ENCODE measurements at regions not wholly inside any gene's neighbourhood (a gene's known extent, or its start where the extent isn't known, plus 50 kb on each side); places are given as distances from the start of the nearest gene placed in this dataset.

GRCh38 chr21:25422610-25423608 is 184.4 kb downstream of the MRPL39 start:
- DNase-seq (ENCODE audit: low read depth): no peak

GRCh38 chr21:25421321-25422028 is 185.8 kb downstream of the MRPL39 start:
- peak; percentile 62 for DNase-seq (ENCODE audit: low read depth)

GRCh38 chr21:25420831-25421230 is 186.4 kb downstream of the MRPL39 start:
- no peak for DNase-seq (ENCODE audit: low read depth)

DNA sequence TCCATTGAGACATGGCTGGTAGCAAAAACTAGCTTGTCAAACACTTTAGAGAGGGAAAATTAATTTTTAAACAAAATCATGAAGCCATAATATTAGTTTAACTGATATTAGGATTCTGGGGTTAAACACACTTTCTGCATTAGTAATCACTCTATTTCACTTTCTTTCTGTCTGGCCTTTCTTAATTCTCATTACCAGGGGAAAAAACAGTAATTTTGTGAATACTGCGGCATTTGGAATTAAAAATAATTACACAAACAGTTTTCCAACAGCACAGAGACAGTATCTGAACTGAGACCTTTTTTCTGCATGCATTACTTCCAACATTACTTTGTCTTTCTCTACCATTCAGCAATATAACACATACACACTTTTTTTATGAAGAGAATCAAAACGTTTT is 190.6 kb downstream of the MRPL39 start:
- DNase-seq (ENCODE audit: low read depth): no peak

- DNase-seq (ENCODE audit: low read depth): no peak
These were observed 195.2 kb downstream of the MRPL39 start for GRCh38 chr21:25412100-25412499.

DNA sequence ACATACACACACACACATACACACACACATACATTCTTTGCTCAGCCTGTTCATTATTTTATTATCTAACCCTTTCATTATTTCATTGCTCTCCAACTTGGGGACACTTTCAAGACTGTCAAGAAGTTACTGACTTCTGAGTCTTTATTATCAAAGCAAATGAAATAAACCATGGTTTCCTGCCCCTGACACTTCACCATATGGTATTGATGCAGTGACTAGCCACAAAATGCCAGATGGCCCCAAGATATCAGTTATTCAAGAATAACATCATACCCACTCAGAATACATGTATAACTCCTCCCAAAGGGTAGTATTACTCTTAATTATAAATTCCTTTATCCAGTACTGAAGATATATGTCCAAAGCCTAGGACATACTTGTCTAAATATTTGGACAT is 197.3 kb downstream of the MRPL39 start:
- DNase-seq (ENCODE audit: low read depth): no peak

DNA sequence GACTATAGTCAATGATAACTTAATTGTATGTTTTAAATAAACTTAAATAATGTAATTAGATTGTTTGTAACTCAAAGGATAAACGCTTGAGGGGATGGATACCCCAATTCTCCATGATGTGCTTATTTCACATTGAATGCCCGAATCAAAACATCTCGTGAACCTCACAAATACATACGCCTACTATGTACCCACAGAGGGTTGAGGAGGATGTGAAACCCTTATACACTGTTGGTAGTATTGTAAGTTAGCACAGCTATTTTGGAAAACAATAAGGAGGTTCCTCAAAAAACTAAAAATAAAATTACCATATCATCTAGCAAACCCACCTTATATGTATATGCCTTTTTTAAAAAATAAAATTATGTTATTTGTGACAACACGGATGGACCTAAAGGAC is 198.6 kb downstream of the MRPL39 start:
- no peak for DNase-seq (ENCODE audit: low read depth)

DNA sequence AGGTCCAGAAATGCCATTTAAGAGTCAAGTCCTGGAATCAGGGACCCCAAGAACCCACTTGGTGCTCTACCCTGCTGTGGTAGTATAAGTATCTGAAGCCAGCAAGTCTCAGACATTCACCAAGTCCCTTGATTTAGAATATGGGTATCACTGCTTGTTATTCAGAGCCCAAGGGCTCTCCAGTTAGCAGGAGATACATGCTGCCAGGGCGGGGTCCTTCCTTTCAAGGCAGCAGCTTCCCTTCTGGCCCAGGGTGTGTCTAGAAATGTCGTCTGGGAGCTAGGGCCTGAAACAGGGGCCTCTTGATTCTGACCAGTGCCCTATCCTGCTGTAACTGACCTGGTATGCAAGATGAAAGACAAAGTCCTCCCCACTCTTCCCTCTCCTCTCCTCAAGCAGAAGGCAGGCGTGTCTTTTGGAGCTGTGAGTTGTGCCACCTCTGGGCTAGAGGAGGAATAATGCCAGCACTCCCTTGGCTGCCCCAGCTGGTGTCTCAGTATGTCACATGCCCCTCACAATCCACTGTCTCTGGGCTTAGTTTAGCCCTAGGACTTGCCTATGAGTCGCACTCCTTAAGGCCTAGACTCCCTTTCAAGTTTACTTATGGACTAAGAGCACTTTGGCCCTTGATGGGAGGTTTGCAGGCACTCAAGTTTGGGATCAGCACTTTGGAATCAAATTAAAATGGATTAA is 200.2 kb downstream of the MRPL39 start:
- no peak for DNase-seq (ENCODE audit: low read depth)

GRCh38 chr21:25405984-25406383 is 201.3 kb downstream of the MRPL39 start:
- no peak for DNase-seq (ENCODE audit: low read depth)

DNA sequence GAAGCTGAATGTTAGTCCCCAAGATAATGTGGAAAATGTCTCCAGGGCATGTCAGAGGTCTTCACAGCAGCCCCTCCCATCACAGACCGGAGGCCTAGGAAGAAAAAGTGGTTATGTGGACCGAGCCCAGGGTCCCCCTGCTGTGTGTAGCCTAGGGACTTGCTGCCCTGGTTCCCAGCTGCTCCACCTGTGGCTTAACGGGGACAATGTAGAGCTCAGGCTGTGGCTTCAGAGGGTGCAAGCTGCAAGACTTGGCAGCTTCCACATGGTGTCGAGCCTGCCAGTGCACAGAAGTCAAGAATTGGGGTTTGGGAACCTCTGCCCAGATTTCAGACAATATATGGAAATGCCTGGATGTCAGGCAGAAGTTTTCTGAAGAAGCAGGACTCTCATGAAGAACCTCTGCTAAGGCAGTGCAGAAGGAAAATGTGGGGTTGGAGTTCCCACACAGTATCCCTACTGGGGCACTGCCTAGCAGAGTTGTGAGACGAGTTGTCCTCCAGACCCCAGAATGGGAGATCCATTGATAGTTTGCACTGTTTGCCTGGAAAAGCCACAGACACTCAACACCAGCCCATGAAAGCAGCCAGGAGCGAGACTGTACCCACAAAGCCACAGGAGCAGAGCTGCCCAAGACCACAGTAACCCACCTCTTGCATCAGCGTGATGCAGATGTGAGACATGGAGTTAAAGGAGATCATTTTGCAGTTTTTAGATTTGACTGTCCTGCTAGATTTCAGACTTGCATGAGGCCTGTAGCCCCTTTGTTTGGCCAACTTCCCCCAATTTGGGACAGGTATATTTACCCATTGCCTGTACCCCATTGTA is 204.9 kb downstream of the MRPL39 start:
- no peak for DNase-seq (ENCODE audit: low read depth)

DNA sequence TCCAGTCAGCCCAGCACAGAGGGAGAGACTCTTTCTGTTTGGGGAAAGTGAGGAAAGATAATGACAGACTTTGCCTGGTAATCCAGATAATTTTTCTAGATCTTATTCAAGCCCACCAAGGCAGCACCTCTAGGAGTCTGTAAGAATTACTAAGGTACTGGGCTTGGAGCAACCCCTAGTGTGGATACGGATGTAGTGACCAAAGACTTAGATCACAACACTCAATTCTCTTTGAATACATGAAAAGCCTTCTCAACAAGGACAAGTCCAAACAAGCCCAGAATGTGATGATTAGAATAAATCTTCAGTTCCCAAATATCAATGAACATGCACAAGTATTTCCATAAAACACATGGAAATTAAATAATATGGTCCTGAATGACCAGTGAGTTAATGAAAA is 206.9 kb downstream of the MRPL39 start:
- DNase-seq (ENCODE audit: low read depth): no peak

DNA sequence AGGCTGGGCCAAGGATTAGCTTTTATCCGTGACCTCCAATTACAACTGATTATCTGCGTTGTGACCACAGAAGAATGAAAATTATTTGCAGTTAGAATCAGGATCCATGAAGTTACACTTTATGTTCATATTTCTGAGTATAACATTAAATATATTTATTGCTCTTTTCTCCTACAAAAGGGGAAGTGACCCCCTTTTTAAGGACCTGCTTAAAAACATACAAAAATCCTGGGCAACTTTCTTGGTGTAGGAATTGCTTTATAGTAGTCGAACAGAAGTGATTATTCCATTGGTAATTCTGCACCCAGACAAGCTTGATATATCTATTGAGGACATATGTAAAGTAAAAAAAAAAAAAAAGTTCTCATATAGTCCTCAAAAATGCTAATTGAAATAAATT is 208.7 kb downstream of the MRPL39 start:
- DNase-seq (ENCODE audit: low read depth): no peak

GRCh38 chr21:25396135-25396711 is 211.1 kb downstream of the MRPL39 start:
- DNase-seq (ENCODE audit: low read depth): peak; percentile 18

DNA sequence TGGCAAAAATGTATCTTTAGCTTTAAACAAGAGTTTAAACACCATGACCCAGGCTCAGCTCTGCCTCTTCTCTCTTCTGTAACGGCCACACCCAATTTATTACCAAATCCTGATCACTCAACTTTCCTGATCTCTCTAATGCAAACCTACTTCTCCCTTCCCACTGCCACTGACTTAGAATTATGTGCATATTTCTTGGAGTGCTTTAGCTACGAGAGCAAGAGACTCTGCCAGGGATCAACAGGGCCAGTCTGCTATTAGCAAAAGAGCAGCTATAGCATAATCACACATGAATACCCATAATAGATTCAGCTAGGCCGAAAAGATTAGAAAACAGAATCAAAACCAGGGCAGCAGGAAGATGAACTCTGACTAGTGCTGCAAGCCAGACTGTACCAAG is 215.5 kb downstream of the MRPL39 start:
- DNase-seq (ENCODE audit: low read depth): no peak

DNA sequence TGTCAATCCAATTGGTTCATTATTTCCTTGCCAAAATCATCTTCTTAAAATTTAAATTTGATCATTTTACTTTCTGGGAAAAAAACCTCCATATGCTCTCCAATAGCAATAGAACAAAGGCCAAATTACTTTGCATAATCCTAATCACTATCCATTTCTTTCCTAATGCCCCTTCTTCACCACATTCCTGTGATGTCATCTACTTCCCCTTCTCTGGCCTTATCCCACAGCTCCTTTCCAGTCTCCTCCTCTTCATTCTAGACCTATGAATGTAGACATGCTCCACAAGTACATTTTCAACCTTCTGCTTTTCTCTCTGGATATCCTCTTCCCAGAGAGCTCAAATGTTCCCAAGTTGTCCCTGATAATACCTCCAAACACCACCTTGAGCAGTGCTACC is 216.6 kb downstream of the MRPL39 start:
- no peak for DNase-seq (ENCODE audit: low read depth)

DNA sequence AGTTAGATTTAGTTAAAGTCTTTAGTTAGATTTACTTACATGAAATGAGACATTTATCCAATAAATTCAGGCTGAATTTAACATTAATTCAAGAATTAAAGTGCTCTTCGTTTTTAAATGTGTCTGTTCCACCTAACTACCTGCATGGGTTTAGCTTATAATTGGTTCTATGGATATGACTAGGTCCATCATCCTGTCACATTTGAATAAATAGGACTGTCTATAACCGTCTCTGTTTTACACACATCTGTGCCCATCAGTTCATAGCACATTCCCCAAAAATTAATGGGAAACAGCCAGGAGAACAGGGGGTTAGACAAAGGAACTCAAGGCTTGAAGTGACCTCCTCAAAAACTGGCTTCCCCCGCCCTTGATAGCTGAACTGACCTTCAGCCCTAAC is 219.6 kb downstream of the MRPL39 start:
- DNase-seq (ENCODE audit: low read depth): no peak

DNA sequence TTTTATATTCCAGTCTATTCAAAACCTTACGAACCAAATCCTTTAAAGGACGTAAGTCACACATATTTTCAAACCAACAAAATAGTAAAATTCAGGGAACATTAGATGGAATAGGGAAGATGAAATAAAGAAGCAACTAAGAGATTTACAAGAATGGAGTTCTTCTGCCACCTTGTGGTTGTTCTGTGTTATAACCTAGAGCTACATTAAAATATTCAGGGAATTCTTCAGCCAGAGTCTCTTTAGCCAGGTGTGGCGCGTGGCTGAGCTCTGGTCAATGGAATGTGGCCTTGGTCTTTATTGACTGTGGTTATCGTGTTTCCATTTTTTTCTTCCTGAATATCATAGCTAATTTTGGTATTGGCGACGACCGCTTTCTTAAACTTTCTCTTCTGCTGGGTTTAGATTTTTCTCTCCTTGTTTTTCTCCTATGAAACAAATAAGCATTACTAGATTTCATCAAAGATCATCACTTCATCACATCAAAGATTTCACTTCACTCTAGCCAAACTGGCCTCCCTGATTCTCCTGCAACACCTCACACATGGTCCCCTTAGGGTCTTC is 221.3 kb downstream of the MRPL39 start:
- DNase-seq (ENCODE audit: low read depth): no peak

DNA sequence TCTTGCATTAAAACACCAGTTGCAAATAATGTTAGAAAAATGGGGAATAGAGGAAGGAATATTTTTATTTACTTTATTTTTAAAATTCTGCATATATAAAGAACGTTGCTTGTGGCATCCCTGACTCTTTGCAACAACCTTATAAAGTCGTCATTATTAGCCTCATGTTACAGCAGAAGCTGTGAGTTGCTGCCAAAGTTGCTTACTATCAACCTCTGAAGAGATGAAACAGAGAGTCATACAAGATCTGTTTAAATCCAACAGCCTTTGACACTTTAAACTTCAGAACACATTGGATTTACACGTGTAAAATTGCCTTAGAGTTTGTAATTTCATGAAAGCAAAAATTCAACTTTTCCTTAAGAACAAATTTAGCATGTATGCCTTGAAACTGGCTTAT is 221.9 kb downstream of the MRPL39 start:
- no peak for DNase-seq (ENCODE audit: low read depth)

- DNase-seq (ENCODE audit: low read depth): no peak
These were observed 222.5 kb downstream of the MRPL39 start for GRCh38 chr21:25384782-25385181.

DNA sequence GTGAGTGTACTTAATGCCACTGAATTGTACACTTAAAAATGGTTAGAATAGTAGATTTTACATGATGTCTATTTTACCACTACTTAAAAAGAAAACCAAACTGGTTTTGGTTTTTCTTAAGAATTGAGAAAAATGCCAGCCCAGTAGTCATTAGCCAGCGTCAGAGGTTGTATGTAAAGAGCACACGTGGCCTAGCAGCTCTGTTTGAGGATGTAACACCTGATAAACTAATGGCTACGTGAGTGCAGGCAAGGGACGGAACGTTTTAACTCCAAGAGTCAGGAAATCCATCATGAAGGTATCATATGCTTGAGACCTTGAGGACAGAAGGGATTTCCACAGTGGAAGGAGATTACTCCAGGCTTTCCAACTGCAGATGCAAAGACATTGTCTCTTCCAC is 223.7 kb downstream of the MRPL39 start:
- no peak for DNase-seq (ENCODE audit: low read depth)

GRCh38 chr21:25381936-25382452 is 225.3 kb downstream of the MRPL39 start:
- no peak for DNase-seq (ENCODE audit: low read depth)
